ENCODE measurements at regions not wholly inside any gene's neighbourhood (a gene's known extent, or its start where the extent isn't known, plus 50 kb on each side); places are given as distances from the start of the nearest gene placed in this dataset.

GRCh38 chr7:17689361-17689902 is 250.9 kb downstream of the SNX13 start:
- no peak for DNase-seq (ENCODE audit: low spot score)

GRCh38 chr7:17690030-17690429 is 250.3 kb downstream of the SNX13 start:
- peak; percentile 88 for DNase-seq (ENCODE audit: low spot score)

GRCh38 chr7:17696422-17696821 is 243.9 kb downstream of the SNX13 start:
- peak; percentile 42 for DNase-seq (ENCODE audit: low spot score)

- DNase-seq (ENCODE audit: low spot score): no peak
Observed at GRCh38 chr7:17697128-17697881, 243.0 kb downstream of the SNX13 start.

GRCh38 chr7:17699696-17700095 is 240.6 kb downstream of the SNX13 start:
- DNase-seq (ENCODE audit: low spot score): no peak

GRCh38 chr7:17700138-17700537 is 240.2 kb downstream of the SNX13 start:
- no peak for DNase-seq (ENCODE audit: low spot score)

GRCh38 chr7:17706275-17706674 is 234.0 kb downstream of the SNX13 start:
- no peak for DNase-seq (ENCODE audit: low spot score)

- peak; percentile 74 for DNase-seq (ENCODE audit: low spot score)
Observed at GRCh38 chr7:17706734-17707133, 233.6 kb downstream of the SNX13 start.

GRCh38 chr7:17709127-17709526 is 231.2 kb downstream of the SNX13 start:
- no peak for DNase-seq (ENCODE audit: low spot score)

- no peak for DNase-seq (ENCODE audit: low spot score)
Observed at GRCh38 chr7:17709599-17709998, 230.7 kb downstream of the SNX13 start.

- DNase-seq (ENCODE audit: low spot score): no peak
Observed at GRCh38 chr7:17710312-17710711, 230.0 kb downstream of the SNX13 start.

- DNase-seq (ENCODE audit: low spot score): no peak
Observed at GRCh38 chr7:17713584-17713983, 226.7 kb downstream of the SNX13 start.

GRCh38 chr7:17716816-17717215 is 223.5 kb downstream of the SNX13 start:
- no peak for DNase-seq (ENCODE audit: low spot score)

GRCh38 chr7:17719998-17720397 is 220.3 kb downstream of the SNX13 start:
- no peak for DNase-seq (ENCODE audit: low spot score)

- no peak for DNase-seq (ENCODE audit: low spot score)
Observed at GRCh38 chr7:17721736-17722285, 218.5 kb downstream of the SNX13 start.

GRCh38 chr7:17722798-17723197 is 217.5 kb downstream of the SNX13 start:
- DNase-seq (ENCODE audit: low spot score): no peak

GRCh38 chr7:17725821-17726220 is 214.5 kb downstream of the SNX13 start:
- no peak for DNase-seq (ENCODE audit: low spot score)

- no peak for DNase-seq (ENCODE audit: low spot score)
Observed at GRCh38 chr7:17732083-17732482, 208.2 kb downstream of the SNX13 start.
